ENCODE measurements at regions not wholly inside any gene's neighbourhood (a gene's known extent, or its start where the extent isn't known, plus 50 kb on each side); places are given as distances from the start of the nearest gene placed in this dataset.

DNA sequence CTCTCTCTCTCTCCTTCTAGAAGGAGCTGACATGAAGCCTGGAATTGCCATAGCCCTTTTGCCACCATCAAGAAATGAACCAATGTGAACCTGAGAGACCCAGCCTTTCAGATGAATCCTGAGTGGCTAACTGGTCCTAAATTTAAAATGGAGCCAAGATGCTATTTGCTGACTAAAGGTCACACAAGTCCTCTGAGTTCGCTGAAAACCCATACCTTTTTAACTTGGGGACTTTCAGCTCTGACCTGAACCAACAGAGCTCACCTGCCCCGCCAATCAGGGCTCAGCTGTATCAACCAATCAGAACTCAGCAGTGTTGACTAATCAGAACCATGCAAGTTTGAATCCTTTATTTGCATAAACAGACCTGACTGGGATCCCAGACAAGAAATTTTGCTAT lies 70.3 kb upstream of the MDM1 start:
- TF ChIP-seq, protein P1, sequence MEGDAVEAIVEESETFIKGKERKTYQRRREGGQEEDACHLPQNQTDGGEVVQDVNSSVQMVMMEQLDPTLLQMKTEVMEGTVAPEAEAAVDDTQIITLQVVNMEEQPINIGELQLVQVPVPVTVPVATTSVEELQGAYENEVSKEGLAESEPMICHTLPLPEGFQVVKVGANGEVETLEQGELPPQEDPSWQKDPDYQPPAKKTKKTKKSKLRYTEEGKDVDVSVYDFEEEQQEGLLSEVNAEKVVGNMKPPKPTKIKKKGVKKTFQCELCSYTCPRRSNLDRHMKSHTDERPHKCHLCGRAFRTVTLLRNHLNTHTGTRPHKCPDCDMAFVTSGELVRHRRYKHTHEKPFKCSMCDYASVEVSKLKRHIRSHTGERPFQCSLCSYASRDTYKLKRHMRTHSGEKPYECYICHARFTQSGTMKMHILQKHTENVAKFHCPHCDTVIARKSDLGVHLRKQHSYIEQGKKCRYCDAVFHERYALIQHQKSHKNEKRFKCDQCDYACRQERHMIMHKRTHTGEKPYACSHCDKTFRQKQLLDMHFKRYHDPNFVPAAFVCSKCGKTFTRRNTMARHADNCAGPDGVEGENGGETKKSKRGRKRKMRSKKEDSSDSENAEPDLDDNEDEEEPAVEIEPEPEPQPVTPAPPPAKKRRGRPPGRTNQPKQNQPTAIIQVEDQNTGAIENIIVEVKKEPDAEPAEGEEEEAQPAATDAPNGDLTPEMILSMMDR (optimal IDR thresholded peaks at IDR 0.05 in 1 of 3, IDR thresholded peaks at IDR 0.05 in 1 of 3, conservative IDR thresholded peaks at IDR 0.05 in 1 of 3; ENCODE audit: extremely low read depth in 1 of 3, insufficient read depth in 2 of 3, low read length in 3 of 3): no peak
- no peak for TF ChIP-seq EZH2 (IDR thresholded peaks at IDR 0.05; ENCODE audit: low read length)

Data from keratinocyte (primary cell).